ENCODE measurements at regions not wholly inside any gene's neighbourhood (a gene's known extent, or its start where the extent isn't known, plus 50 kb on each side); places are given as distances from the start of the nearest gene placed in this dataset.
A peak's percentile ranks its signal among the peaks of the same experiment; 100 is the strongest.
"Not testable (repeated sequence)": the region's sequence is repeated elsewhere in the genome, so short reads cannot be mapped to it uniquely, and the experiment has no call there.

DNA sequence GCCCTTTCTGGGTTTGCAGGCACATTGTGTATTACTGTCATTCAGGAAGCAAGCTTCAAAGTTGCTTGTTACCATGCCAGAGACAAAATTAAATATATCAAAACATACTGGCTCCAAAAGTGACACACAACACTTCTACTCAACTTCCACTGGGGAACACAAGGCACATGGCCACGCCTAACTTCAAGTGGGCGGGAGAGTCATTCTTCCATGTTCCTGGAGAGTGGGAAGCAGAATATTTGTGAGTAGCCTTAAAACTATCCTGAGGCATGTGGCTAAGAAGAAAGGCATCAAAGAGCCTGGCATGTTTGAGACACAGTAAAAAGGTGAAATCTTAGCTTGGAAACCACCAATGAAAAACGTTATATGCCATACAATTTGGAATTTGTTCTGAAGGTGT lies 90.5 kb upstream of the TACR1 start:
- no peaks in the 10 kb centered on the region for H3K36me3 ChIP-seq

DNA sequence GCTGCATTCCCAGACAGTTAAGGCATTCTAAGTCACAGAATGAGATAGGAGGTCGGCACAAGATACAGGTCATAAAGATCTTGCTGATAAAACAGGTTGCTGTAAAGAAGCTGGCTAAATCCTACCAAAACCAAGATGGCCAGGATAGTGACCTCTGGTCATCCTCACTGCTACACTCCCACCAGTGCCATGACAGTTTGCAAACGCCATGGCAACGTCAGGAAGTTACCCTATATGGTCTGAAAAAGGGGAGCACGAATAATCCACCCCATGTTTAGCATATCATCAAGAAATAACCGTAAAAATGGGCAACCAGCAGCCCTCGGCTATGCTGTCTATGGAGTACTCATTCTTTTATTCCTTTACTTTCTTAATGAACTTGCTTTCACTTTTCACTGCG lies 89.9 kb upstream of the TACR1 start:
- H3K4me1 ChIP-seq; ATAC-seq; intact Hi-C loops (cut with DNase I); H3K27me3 ChIP-seq; H3K27ac ChIP-seq; H3K4me3 ChIP-seq; DNase-seq; H3K36me3 ChIP-seq; H3K9me3 ChIP-seq: not testable (repeated sequence)

More for the DNA sequence above, 90.5 kb upstream of the TACR1 start:
- intact Hi-C loops (cut with DNase I): no loop called here
- H3K27me3 ChIP-seq: no peaks in the 10 kb centered on the region
- H3K4me3 ChIP-seq: no peak overlapping the region
- H3K27ac ChIP-seq: no peak overlapping the region
- peaks cover 0 to 9% of the 10 kb centered on the region in 2 donors for H3K4me1 ChIP-seq
- DNase-seq (no peak), ATAC-seq (no peak)
- TF ChIP-seq CTCF (IDR thresholded peaks at IDR 0.05): no peak
- H3K9me3 ChIP-seq: no peaks in the 10 kb centered on the region

DNA sequence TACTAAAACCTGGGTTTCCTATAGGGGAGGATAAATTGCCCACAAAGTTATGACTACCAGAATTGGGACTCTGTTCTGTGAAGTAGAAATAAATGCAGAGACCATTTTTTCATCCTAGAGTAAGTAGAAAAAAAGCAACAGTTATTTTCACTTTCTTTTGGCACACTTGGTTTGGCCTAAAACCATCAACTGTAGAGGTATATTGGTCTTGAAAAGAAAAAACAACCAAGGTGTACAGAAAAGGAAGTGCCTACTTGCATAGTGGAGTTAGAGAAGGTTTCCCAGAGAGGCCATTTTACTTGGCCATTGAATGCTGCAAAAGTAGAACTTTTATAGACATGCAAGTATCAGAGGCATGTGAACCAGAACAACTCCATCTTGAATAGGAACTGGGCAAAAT lies 89.4 kb upstream of the TACR1 start:
- TF ChIP-seq CTCF (IDR thresholded peaks at IDR 0.05): no peak
- H3K4me3 ChIP-seq: no peak overlapping the region
- H3K36me3 ChIP-seq: no peaks in the 10 kb centered on the region
- intact Hi-C loops (cut with DNase I): no loop called here
- ATAC-seq (no peak), DNase-seq (no peak)
- peaks cover 0 to 9% of the 10 kb centered on the region in 2 donors for H3K4me1 ChIP-seq
- no peaks in the 10 kb centered on the region for H3K27me3 ChIP-seq
- no peak overlapping the region for H3K27ac ChIP-seq
- H3K9me3 ChIP-seq: no peaks in the 10 kb centered on the region

DNA sequence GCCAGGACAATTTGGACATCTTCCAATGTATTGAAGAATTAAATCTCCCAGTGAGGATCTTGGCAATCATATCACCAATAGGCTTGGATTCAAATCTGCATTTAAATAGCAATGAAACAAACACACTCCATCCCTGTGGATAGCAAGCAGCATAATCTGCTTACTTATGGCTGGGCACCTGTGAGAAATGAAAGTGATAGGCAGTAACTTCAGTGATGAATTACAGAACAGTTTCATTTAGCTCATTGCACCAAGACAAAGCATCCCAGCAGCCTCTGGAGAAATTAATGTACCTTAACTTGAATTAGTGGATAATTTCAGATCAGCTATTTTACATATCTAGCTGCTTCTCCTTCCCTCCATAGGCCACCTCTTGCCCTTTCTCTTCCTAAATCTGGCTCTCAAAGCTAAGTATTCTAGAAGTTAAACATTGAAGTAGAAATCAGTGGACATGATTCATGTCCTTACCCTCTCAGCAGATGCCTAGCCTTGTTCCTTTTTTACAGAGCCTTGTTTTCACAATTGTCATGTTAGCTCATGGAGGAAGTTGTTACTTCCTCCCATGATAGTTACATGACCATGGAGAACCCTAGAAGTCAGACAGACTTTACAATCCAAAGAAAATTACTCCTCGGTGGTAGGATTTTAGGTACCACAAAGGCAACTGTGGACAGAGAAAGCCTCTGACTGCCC lies 88.5 kb upstream of the TACR1 start:
- no peak overlapping the region for H3K4me3 ChIP-seq
- DNase-seq: no peak
- no peaks in the 10 kb centered on the region for H3K36me3 ChIP-seq
- peak overlapping the region in 1 of 2 donors; percentile 23 for H3K27ac ChIP-seq
- TF ChIP-seq CTCF (IDR thresholded peaks at IDR 0.05): no peak
- no peaks in the 10 kb centered on the region for H3K9me3 ChIP-seq
- ATAC-seq: peak; percentile 29
- peaks cover 0 to 9% of the 10 kb centered on the region in 2 donors for H3K4me1 ChIP-seq
- H3K27me3 ChIP-seq: no peaks in the 10 kb centered on the region
- intact Hi-C loops (cut with DNase I): no loop called here

GRCh38 chr2:75284345-75284744 lies 85.0 kb upstream of the TACR1 start:
- Histone ChIP-seq H3K27ac (no peak overlapping the region), H3K4me1 (peaks cover 0 to 9% of the 10 kb centered on the region in 2 donors), H3K36me3 (no peaks in the 10 kb centered on the region), H3K9me3 (no peaks in the 10 kb centered on the region), H3K4me3 (no peak overlapping the region), H3K27me3 (no peaks in the 10 kb centered on the region)
- no peak for TF ChIP-seq CTCF (IDR thresholded peaks at IDR 0.05)
- DNase-seq (no peak), ATAC-seq (no peak)
- intact Hi-C loops (cut with DNase I): no loop called here

GRCh38 chr2:75278821-75279379 lies 79.6 kb upstream of the TACR1 start:
- DNase-seq: no peak
- ATAC-seq: no peak
- no peak for TF ChIP-seq CTCF (IDR thresholded peaks at IDR 0.05)
- Histone ChIP-seq H3K36me3 (no peaks in the 10 kb centered on the region), H3K27me3 (no peaks in the 10 kb centered on the region), H3K27ac (no peak overlapping the region), H3K4me3 (no peak overlapping the region), H3K4me1 (no peaks in the 10 kb centered on the region), H3K9me3 (no peaks in the 10 kb centered on the region)
- intact Hi-C loops (cut with DNase I): no loop called here

All from left lung (tissue), 4 donors.